HPDE6-E6E7 (cell line): ENCODE measurements at regions not wholly inside any gene's neighbourhood (a gene's known extent, or its start where the extent isn't known, plus 50 kb on each side); places are given as distances from the start of the nearest gene placed in this dataset.

Experiments
- DNase-seq: peaks from one replicate; pipeline ENCODE4 v3.0.0; 2011; ENCODE audit warnings: missing footprints; ENCODE audit errors: extremely low spot score

DNA sequence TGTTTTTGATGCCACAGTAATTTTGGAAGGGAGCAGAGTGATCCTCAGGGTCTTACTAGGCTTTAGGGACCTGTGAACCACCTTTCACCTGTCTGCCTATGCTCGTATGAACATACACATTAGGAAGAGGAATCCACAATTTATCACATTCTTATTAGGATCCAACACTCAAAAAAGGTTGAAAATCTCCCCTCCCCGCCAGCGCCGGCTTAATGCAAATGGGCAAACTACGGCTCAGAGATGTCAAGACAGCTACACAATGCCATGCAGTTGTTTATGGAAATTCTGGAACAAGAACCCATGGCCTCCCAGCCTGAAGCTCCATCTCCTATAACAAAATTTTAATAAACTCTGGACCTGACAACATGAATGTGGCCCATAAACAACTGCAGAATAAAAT is 375.9 kb upstream of the ACVR2A start:
- DNase-seq: no peak

- no peak for DNase-seq
Measured at GRCh38 chr2:147468349-147468748, 376.5 kb upstream of the ACVR2A start.

DNA sequence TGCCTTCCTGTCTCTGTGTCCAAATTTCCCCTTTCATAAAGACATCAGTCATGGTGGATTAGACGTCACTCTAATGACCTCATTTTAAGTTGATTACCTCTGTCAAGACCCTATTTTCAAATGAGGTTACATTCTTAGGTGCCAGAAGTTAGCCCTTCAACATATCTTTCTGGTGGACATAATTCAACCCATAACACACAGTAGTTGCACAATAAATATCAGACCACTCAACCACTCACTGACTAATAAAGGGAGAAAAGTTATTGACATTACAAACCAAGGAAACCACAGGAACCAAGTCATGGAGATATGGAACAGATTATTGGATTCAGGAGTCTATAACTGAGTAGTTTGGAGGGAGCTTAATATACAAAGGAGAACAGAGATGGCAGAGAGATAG is 377.4 kb upstream of the ACVR2A start:
- DNase-seq: no peak

GRCh38 chr2:147464737-147465357 is 380.0 kb upstream of the ACVR2A start:
- peak; percentile 22 for DNase-seq

- DNase-seq: peak; percentile 16
Measured at GRCh38 chr2:147463881-147464520, 380.8 kb upstream of the ACVR2A start.

DNA sequence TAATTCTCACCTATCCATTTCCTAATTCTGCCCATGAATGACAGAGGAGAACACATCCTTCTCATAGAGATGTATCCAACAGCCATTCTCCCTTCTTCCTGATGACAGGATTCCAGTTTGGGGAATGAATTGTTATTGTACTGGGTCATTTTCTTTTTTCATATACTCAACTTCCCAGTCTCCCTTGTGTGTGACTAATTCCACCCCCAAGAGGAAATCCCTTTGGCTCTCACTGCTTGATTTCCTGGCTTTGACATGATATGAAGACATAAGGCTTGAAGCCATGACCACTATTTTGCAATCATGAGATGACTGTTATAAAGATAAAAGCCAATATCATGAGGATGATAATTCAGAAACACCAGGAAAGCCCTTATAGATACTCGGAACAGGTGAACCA is 384.7 kb upstream of the ACVR2A start:
- no peak for DNase-seq

DNA sequence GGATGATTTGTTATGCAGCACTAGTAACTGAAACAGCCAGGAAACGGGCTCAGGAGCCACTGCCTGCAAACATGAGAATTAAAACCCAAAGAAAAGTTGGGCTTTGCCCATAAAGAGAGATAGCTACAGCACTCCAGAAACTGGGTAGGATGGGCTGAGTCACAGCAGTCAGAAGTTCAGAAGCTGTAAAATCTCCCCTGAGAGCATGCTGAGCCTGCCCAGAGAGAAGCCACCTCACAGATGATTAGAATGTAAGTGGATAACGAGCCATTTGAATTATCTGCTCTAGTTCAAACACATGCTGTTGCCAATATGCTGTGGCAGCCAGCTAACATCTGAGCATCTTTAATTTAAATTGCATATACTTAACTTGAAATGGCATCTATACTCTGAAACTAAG is 388.1 kb upstream of the ACVR2A start:
- DNase-seq: no peak

DNA sequence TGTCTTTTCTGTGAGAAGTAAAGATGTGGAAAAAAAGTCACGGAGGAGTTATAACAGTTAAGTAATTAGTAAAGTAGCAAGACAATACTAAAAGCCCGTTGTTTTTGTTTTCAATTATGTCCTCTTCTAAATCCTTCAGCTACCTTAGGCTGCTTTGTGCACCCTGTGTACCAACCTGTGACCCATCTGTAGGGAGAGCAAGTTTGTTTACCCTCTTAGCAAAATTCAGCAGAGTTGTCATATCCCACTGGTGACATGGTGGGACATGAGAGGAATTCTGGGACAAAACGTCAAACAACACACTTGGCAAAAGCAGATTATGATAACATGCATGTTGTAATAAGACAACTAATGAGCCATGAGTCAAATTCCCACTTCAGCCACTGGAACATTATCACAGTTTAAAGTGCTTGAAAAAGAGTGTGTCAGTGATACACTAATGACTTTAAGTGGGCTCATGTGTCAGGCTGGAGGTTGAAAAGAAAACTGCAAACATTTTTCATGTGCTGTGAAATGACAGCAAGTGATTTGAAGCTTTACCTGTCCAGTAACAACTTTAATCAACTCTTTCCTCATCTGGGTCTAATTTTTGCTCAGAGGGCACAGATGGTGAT is 392.8 kb upstream of the ACVR2A start:
- DNase-seq: no peak

DNA sequence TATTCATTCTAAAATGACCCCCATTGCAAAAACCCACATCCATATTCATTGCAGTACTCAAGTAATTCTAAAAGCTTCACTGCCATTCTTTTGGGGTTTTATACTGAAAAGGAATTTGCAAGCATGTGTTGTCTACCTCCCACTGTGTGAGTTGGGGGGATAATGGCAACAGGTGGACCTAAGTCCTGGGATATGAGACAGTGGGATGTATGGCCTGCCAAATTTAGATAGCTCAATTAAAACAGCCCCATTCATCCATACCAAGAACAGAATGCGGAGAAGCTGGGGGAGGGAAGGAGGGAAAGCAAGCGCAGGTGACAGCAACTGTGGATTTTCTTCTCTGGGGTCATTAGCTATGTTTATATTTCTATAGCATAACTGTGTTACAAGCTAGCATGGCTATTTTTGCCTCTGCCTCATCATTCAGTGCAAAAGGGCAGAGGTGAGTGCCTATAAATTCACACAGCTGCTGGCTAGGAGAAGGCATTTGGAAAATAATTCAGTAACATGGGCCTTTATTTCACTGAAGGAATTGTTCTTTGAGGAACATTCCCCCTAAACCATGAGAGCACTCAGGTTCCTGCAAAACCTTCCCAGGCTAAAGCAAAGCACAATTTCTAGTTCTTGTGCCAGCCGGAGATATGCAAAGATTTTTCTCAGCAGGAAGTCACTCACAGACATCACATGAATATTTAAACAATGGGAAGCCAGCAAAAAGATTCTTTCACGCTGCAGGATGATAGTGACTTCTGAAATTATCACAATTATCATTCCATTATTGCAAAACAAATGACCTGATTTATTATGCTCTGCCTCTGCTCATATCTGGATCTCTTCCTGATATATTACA is 393.9 kb upstream of the ACVR2A start:
- DNase-seq: no peak

GRCh38 chr2:147449323-147449991 is 395.4 kb upstream of the ACVR2A start:
- DNase-seq: no peak

DNA sequence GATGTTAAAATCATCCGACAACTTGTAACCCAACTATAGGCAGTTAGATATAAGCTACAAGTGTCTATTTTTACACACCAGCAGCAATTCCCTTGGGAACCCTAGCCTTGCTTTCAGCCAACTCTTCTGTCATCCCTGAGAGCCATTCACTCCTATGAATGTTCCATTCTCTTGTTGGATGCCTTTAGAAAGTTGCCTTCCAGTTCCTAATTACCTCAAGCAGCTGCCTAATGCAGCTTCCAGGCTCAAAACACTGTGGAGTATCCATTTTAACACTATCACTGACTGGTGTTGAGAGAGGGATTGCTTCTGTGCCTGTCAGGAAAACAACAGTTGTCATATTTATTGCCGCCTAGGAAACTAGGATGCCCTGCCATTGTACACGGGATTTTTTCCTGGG is 402.0 kb upstream of the ACVR2A start:
- no peak for DNase-seq

DNA sequence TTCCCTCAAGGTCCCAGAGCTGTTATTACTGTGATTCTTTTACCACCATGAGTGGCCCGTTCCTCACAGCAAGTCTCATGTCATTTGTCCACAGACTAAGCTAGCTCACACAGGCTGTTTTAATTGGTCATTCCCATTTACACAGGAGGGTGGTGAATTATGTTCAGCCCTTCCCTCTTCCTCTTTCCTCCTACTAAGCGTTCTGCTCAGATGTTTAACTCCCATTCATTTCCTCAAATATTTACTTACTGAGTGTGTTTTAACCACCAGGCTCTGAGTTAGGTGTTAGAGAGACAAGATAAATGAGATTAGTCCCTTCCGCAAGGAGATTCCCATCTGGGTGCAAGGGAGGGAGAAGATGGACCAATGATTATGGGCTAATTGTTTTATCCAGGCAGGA is 403.6 kb upstream of the ACVR2A start:
- no peak for DNase-seq

- DNase-seq: no peak
Measured at GRCh38 chr2:147440734-147441133, 404.1 kb upstream of the ACVR2A start.

GRCh38 chr2:147439986-147440385 is 404.8 kb upstream of the ACVR2A start:
- DNase-seq: no peak

DNA sequence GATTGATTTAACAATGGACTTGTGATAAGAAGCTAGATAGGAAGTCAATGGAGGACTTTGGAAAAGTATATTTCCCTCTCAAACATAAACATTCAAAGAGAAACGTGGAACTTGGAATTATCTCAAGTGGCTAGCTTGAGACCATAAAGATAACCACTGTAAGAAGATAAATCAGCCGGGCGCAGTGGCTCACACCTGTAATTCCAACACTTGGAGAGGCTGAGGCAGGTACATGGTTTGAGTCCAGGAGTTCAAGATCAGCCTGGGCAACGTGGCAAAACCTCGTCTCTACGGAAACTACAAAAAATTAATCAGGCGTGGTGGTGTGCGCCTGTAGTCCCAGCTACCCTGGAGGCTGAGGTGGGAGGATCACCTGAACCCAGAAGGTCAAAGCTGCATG is 405.9 kb upstream of the ACVR2A start:
- DNase-seq: no peak

GRCh38 chr2:147433822-147434221 is 411.0 kb upstream of the ACVR2A start:
- DNase-seq: no peak

DNA sequence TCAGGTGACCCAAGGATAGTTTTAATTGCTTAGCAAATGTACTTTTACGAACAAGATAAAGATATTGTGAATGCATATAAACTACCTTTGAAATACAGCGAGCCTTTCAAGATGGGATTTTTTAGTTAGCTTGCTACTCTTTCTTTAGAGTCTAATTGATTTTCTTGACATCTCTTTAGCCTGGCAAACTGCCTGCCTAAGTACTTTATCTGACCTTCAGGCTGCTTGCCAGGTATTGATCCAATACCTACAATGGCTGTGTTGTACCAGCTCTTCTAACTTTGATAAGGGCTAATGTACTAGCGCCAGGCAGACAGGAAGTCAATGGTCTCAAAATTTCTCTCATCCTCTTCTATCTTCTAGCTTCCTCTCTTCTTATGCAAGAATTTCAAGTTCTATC is 414.4 kb upstream of the ACVR2A start:
- DNase-seq: no peak

GRCh38 chr2:147428120-147428747 is 416.6 kb upstream of the ACVR2A start:
- DNase-seq: no peak

DNA sequence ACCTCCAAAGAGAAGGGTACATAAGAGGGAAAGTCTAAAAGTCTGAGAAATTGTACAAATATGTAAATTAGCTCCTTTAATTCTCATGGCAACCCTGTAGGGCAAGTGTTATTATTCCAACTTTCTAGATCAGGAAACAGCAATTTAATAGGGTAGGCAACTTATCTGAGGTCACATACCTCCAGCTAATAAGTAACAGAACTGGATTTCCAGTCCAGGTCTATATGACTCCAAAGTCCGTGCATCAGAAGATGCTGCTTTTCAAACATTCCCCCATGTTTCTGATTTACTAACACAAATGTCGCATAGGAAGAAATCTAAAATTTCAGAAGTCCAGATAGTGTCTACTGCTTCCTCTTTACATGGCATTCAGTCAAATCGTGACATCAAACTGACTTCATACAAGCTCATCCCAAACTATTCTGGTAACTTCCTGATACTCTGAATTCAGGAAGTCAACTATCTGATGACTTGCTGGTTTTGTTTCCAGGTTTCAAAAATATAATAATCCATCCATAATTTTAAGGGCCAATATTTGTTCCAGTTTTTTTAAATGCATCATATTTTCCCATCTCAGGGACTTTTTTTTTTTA is 419.3 kb upstream of the ACVR2A start:
- no peak for DNase-seq

GRCh38 chr2:147424766-147425165 is 420.1 kb upstream of the ACVR2A start:
- peak; percentile 11 for DNase-seq
